Calu3 (cell line): ENCODE measurements at regions not wholly inside any gene's neighbourhood (a gene's known extent, or its start where the extent isn't known, plus 50 kb on each side); places are given as distances from the start of the nearest gene placed in this dataset.

ENCODE experiments used
- BruUV-seq: library from RNA; stranded (reverse); fragments of 400-500 nt; replicated peaks from 2 replicates; lab custom pipeline; 2021; lab: Mats Ljungman, UMichigan
- CTCF ChIA-PET: fragments of 300-600 bp; sonication (Branson Sonifier 250); formaldehyde crosslinking; loops from one replicate; lab custom pipeline; 2022; ENCODE audit warnings: antibody characterized with exemption; lab: Charles Lee
- DNase-seq: peaks from one replicate; pipeline ENCODE4 v3.0.0; 2022
- H3K27ac Mint-ChIP-seq: one replicate; pipeline ENCODE4 v1.8.0; 2022; ENCODE audit warnings: mixed read lengths; ENCODE audit not compliant: unreplicated experiment
- H3K27me3 Mint-ChIP-seq: one replicate; pipeline ENCODE4 v1.8.0; 2022; ENCODE audit warnings: mixed read lengths; ENCODE audit not compliant: unreplicated experiment
- H3K36me3 Mint-ChIP-seq: one replicate; pipeline ENCODE4 v1.8.0; 2022; ENCODE audit warnings: mild to moderate bottlenecking, moderate library complexity, mixed read lengths; ENCODE audit not compliant: insufficient read depth, unreplicated experiment
- H3K4me1 Mint-ChIP-seq: one replicate; pipeline ENCODE4 v1.8.0; 2022; ENCODE audit warnings: mild to moderate bottlenecking, low read depth, mixed read lengths; ENCODE audit not compliant: unreplicated experiment
- H3K4me3 Mint-ChIP-seq: one replicate; pipeline ENCODE4 v1.8.0; 2022; ENCODE audit warnings: mild to moderate bottlenecking, low read depth, moderate library complexity, mixed read lengths; ENCODE audit not compliant: unreplicated experiment
- H3K9me3 Mint-ChIP-seq: one replicate; pipeline ENCODE4 v1.8.0; 2022; ENCODE audit warnings: low read depth, mixed read lengths; ENCODE audit not compliant: unreplicated experiment
- CTCF ChIP-seq: fragments of 200-600 bp; IDR thresholded peaks from one replicate; pipeline ENCODE4 v1.8.0; 2022; ENCODE audit warnings: antibody characterized with exemption; ENCODE audit not compliant: unreplicated experiment
- intact Hi-C: fragments of 100-400 bp; cut with micrococcal nuclease; formaldehyde crosslinking; loops from one replicate; pipeline ENCODE4 v1.10.0; 2022; ENCODE audit not compliant: unreplicated experiment

- intact Hi-C loops, result loop anchor here (10.0 kb wide), 1 partner anchor 303 kb away; no protein-coding TSS in a partner anchor
- H3K36me3 Mint-ChIP-seq, result no peaks in the 10 kb centered on the region
- H3K27ac Mint-ChIP-seq, result no peak overlapping the region
Observed at GRCh38 chr13:89372193-89372592, 1701.0 kb downstream of the SLITRK5 start.

GRCh38 chr13:89375839-89376238 is 1704.7 kb downstream of the SLITRK5 start:
- Mint-ChIP-seq H3K9me3 (no peaks in the 10 kb centered on the region), H3K27ac (no peak overlapping the region), H3K27me3 (no peaks in the 10 kb centered on the region), H3K36me3 (no peaks in the 10 kb centered on the region), H3K4me1 (peaks cover 8% of the 10 kb centered on the region), H3K4me3 (no peak overlapping the region)
- intact Hi-C loops, result loop anchor here (10.0 kb wide), 1 partner anchor 299 kb away; no protein-coding TSS in a partner anchor
- no TSS peak for BruUV-seq
- TF ChIP-seq CTCF, result no peak
- no peak for DNase-seq
- CTCF ChIA-PET, result interaction anchor here (1.2 kb wide), 1 partner anchor 14 kb away, joined by 3 read pairs; no protein-coding TSS in a partner anchor

More at GRCh38 chr13:89372193-89372592, 1701.0 kb downstream of the SLITRK5 start:
- DNase-seq, result no peak
- no TSS peak for BruUV-seq
- CTCF ChIA-PET, result no interaction called here
- no peaks in the 10 kb centered on the region for H3K4me1 Mint-ChIP-seq
- TF ChIP-seq CTCF, result no peak
- no peaks in the 10 kb centered on the region for H3K9me3 Mint-ChIP-seq
- H3K4me3 Mint-ChIP-seq, result no peak overlapping the region
- H3K27me3 Mint-ChIP-seq, result no peaks in the 10 kb centered on the region

- Mint-ChIP-seq H3K27ac (peak overlapping the region; percentile 68), H3K27me3 (no peaks in the 10 kb centered on the region), H3K36me3 (no peaks in the 10 kb centered on the region), H3K4me3 (peak overlapping the region; percentile 20), H3K4me1 (peaks cover 8% of the 10 kb centered on the region), H3K9me3 (no peaks in the 10 kb centered on the region)
- no peak for TF ChIP-seq CTCF
- DNase-seq, result peak; percentile 45
- no TSS peak for BruUV-seq
- CTCF ChIA-PET, result no interaction called here
- intact Hi-C loops, result no loop called here
Observed at GRCh38 chr13:89380101-89380500, 1708.9 kb downstream of the SLITRK5 start.

GRCh38 chr13:89382981-89383380 is 1711.8 kb downstream of the SLITRK5 start:
- TF ChIP-seq CTCF, result no peak
- H3K27me3 Mint-ChIP-seq, result no peaks in the 10 kb centered on the region
- H3K36me3 Mint-ChIP-seq, result no peaks in the 10 kb centered on the region
- H3K9me3 Mint-ChIP-seq, result no peaks in the 10 kb centered on the region
- H3K4me1 Mint-ChIP-seq, result peaks cover 8% of the 10 kb centered on the region
- no peak overlapping the region for H3K4me3 Mint-ChIP-seq
- BruUV-seq, result no TSS peak
- no peak overlapping the region for H3K27ac Mint-ChIP-seq
- intact Hi-C loops, result no loop called here
- CTCF ChIA-PET, result no interaction called here
- no peak for DNase-seq
